Neural cell (in vitro differentiated cells): ENCODE measurements at regions not wholly inside any gene's neighbourhood (a gene's known extent, or its start where the extent isn't known, plus 50 kb on each side); places are given as distances from the start of the nearest gene placed in this dataset.

Source experiments
- H2AFZ ChIP-seq: fragments of 200-600, 300-800 bp; sonication (generic), shearing (Covaris generic); 2 replicates; pipeline ENCODE4 v1.6.0; 2014; ENCODE audit warnings: low read depth, mild to moderate bottlenecking, antibody characterized with exemption, low read length, moderate library complexity
- H3F3A ChIP-seq: fragments of 200-600 bp; shearing (Covaris generic); 2 replicates; pipeline ENCODE4 v1.6.1; 2016; ENCODE audit warnings: mild to moderate bottlenecking, moderate library complexity, mixed read lengths, antibody characterized with exemption, low read length; ENCODE audit not compliant: insufficient read depth, poor library complexity, severe bottlenecking
- H3K27ac ChIP-seq: fragments of 200-600, 300-800 bp; sonication (generic), shearing (Covaris generic); 2 replicates; pipeline ENCODE4 v1.5.1; 2014; ENCODE audit warnings: mild to moderate bottlenecking, low read length, moderate library complexity
- H3K27me3 ChIP-seq: fragments of 300-800, 200-600 bp; sonication (generic), shearing (Covaris generic); 2 replicates; pipeline ENCODE4 v1.6.0; 2014; ENCODE audit warnings: mild to moderate bottlenecking, low read depth, low read length, moderate library complexity; ENCODE audit not compliant: insufficient read depth
- H3K36me3 ChIP-seq: fragments of 300-800, 200-600 bp; sonication (generic), shearing (Covaris generic); 2 replicates; pipeline ENCODE4 v1.5.1; 2014; ENCODE audit warnings: mild to moderate bottlenecking, antibody characterized with exemption, low read length, moderate library complexity; ENCODE audit not compliant: insufficient read depth
- H3K4me2 ChIP-seq: fragments of 300-800, 200-600 bp; sonication (generic), shearing (Covaris generic); 2 replicates; pipeline ENCODE4 v1.6.0; 2014; ENCODE audit warnings: mild to moderate bottlenecking, low read length
- H3K4me3 ChIP-seq: fragments of 300-800, 200-600 bp; sonication (generic), shearing (Covaris generic); 2 replicates; pipeline ENCODE4 v1.5.1; 2014; ENCODE audit warnings: mild to moderate bottlenecking, low read length, moderate library complexity
- H3K79me2 ChIP-seq: fragments of 200-600 bp; shearing (Covaris generic); replicated peaks from 2 replicates; pipeline ENCODE4 v1.6.0; 2014; ENCODE audit warnings: mild to moderate bottlenecking, low read length, moderate library complexity; ENCODE audit not compliant: insufficient read depth
- H3K9ac ChIP-seq: fragments of 300-800, 200-600 bp; sonication (generic), shearing (Covaris generic); 2 replicates; pipeline ENCODE4 v1.6.1; 2016; ENCODE audit warnings: mild to moderate bottlenecking, low read length, mixed read lengths
- H3K9me2 ChIP-seq: fragments of 200-600 bp; shearing (Covaris generic); 2 replicates; pipeline ENCODE4 v1.6.1; 2016; ENCODE audit warnings: mild to moderate bottlenecking, low read length, mixed read lengths; ENCODE audit not compliant: insufficient read depth
- H3K9me3 ChIP-seq: fragments of 200-600, 300-800 bp; sonication (generic), shearing (Covaris generic); 2 replicates; pipeline ENCODE4 v1.6.1; 2016; ENCODE audit warnings: mild to moderate bottlenecking, mixed run types, low read length, moderate library complexity, mixed read lengths
- H4K20me1 ChIP-seq: fragments of 200-600 bp; shearing (Covaris generic); 2 replicates; pipeline ENCODE4 v1.6.1; 2016; ENCODE audit warnings: mild to moderate bottlenecking, mixed run types; ENCODE audit not compliant: insufficient read depth
- EP300 ChIP-seq: fragments of 450-650 bp; conservative IDR thresholded peaks from 2 replicates; pipeline ENCODE4 v1.6.1; 2014; ENCODE audit warnings: antibody characterized with exemption, mild to moderate bottlenecking, moderate library complexity; ENCODE audit not compliant: poor library complexity, severe bottlenecking
- EZH2 ChIP-seq: fragments of 200-600, 300-800 bp; shearing (Covaris generic), sonication (generic); IDR thresholded peaks from 2 replicates; pipeline ENCODE4 v1.6.1; 2014; ENCODE audit warnings: antibody characterized with exemption, low read length, borderline replicate concordance, mild to moderate bottlenecking; ENCODE audit not compliant: insufficient read depth, poor library complexity, severe bottlenecking
- MXI1 ChIP-seq: fragments of 450-650 bp; conservative IDR thresholded peaks from 2 replicates; pipeline ENCODE4 v1.6.1; 2014; ENCODE audit warnings: antibody characterized with exemption, mild to moderate bottlenecking; ENCODE audit not compliant: poor library complexity, severe bottlenecking
- POLR2AphosphoS5 ChIP-seq: IDR thresholded peaks from 2 replicates; pipeline ENCODE4 v1.6.1; 2012
- RAD21 ChIP-seq: fragments of 450-650 bp; conservative IDR thresholded peaks from 2 replicates; pipeline ENCODE4 v1.6.1; 2014; ENCODE audit warnings: antibody characterized with exemption, mild to moderate bottlenecking, moderate library complexity
- SMC3 ChIP-seq: fragments of 450-650 bp; conservative IDR thresholded peaks from 2 replicates; pipeline ENCODE4 v1.6.1; 2014; ENCODE audit warnings: antibody characterized with exemption, mild to moderate bottlenecking, moderate library complexity; ENCODE audit not compliant: poor library complexity
- TAF1 ChIP-seq: IDR thresholded peaks from 2 replicates; pipeline ENCODE4 v1.6.1; 2012; ENCODE audit warnings: low read depth
- TF ChIP-seq, protein P1 (sequence below): fragments of 450-650 bp; IDR thresholded peaks from 2 replicates; pipeline ENCODE4 v1.5.1; 2014; ENCODE audit warnings: antibody characterized with exemption, mild to moderate bottlenecking, moderate library complexity; ENCODE audit not compliant: poor library complexity, severe bottlenecking
- TF ChIP-seq, protein P2 (sequence below): IDR thresholded peaks from 2 replicates; pipeline ENCODE4 v1.6.1; 2012; ENCODE audit warnings: borderline replicate concordance

DNA sequence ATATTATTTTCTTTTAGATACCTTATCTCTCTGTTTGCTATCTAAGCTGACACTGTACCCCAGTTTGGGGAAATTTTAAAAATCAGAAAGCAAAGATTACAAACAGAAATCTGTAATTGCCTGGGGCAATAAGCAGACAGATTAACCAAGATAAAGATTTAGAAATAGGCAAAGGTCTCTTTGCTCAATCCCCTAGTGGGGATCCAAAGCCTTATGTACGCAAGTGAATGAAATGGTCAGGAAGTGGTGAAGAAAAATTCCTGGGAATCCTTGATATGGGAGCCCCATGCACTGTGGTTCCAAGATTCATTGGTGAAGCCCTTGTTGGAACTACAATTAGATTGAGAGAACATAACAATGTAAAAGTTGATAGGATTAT is 139.5 kb upstream of the GUCY1A2 start:
- Histone ChIP-seq H3F3A (no peaks in the 10 kb centered on the region), H3K4me2 (no peak overlapping the region), H3K36me3 (no peaks in the 10 kb centered on the region), H3K27me3 (no peaks in the 10 kb centered on the region), H3K27ac (no peak overlapping the region), H2AFZ (no peak overlapping the region), H4K20me1 (no peaks in the 10 kb centered on the region), H3K79me2 (no peaks in the 10 kb centered on the region), H3K4me3 (no peak overlapping the region), H3K9me2 (no peaks in the 10 kb centered on the region), H3K9ac (no peak overlapping the region), H3K9me3 (no peaks in the 10 kb centered on the region)
- TF ChIP-seq TAF1, result no peak
- no peak for TF ChIP-seq POLR2AphosphoS5
- TF ChIP-seq, protein P1, sequence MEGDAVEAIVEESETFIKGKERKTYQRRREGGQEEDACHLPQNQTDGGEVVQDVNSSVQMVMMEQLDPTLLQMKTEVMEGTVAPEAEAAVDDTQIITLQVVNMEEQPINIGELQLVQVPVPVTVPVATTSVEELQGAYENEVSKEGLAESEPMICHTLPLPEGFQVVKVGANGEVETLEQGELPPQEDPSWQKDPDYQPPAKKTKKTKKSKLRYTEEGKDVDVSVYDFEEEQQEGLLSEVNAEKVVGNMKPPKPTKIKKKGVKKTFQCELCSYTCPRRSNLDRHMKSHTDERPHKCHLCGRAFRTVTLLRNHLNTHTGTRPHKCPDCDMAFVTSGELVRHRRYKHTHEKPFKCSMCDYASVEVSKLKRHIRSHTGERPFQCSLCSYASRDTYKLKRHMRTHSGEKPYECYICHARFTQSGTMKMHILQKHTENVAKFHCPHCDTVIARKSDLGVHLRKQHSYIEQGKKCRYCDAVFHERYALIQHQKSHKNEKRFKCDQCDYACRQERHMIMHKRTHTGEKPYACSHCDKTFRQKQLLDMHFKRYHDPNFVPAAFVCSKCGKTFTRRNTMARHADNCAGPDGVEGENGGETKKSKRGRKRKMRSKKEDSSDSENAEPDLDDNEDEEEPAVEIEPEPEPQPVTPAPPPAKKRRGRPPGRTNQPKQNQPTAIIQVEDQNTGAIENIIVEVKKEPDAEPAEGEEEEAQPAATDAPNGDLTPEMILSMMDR, result no peak
- TF ChIP-seq RAD21, result no peak
- TF ChIP-seq, protein P2, sequence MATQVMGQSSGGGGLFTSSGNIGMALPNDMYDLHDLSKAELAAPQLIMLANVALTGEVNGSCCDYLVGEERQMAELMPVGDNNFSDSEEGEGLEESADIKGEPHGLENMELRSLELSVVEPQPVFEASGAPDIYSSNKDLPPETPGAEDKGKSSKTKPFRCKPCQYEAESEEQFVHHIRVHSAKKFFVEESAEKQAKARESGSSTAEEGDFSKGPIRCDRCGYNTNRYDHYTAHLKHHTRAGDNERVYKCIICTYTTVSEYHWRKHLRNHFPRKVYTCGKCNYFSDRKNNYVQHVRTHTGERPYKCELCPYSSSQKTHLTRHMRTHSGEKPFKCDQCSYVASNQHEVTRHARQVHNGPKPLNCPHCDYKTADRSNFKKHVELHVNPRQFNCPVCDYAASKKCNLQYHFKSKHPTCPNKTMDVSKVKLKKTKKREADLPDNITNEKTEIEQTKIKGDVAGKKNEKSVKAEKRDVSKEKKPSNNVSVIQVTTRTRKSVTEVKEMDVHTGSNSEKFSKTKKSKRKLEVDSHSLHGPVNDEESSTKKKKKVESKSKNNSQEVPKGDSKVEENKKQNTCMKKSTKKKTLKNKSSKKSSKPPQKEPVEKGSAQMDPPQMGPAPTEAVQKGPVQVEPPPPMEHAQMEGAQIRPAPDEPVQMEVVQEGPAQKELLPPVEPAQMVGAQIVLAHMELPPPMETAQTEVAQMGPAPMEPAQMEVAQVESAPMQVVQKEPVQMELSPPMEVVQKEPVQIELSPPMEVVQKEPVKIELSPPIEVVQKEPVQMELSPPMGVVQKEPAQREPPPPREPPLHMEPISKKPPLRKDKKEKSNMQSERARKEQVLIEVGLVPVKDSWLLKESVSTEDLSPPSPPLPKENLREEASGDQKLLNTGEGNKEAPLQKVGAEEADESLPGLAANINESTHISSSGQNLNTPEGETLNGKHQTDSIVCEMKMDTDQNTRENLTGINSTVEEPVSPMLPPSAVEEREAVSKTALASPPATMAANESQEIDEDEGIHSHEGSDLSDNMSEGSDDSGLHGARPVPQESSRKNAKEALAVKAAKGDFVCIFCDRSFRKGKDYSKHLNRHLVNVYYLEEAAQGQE, result no peak
- no peak for TF ChIP-seq EP300
- TF ChIP-seq SMC3, result no peak
- no peak for TF ChIP-seq EZH2
- TF ChIP-seq MXI1, result no peak

DNA sequence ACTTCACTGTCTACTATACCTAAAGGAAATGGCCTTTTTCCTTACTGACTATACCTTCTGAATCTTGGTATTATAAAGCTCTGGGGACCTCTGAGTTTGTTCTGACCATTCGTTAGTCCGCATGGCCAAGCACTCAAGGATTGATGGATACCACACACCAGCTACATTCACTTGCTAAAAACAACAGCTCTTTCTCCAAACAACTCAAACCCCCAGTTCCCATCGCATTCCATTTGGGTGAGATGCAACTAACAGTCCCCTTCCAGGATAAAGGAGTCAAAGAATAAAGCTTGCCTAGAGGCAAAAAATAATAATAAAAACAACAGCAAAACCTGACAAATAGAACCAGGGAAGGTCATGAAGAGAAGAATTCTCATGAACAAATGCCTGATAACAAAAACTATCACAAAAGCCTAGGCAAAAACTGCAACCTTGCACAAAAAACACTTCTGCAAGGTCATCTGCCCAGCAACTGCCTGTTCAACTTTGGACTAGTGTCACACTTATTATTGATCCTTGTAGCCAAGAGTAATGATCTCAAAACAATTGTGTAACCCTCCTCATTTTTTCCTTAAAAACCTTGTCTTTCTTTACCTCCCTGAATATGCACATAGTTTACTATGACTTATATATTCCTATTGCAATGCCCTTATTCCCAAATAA is 139.0 kb upstream of the GUCY1A2 start:
- Histone ChIP-seq H3K9me3 (no peaks in the 10 kb centered on the region), H4K20me1 (no peaks in the 10 kb centered on the region), H3K79me2 (no peaks in the 10 kb centered on the region), H3K9ac (no peak overlapping the region), H3K27me3 (no peaks in the 10 kb centered on the region), H3F3A (no peaks in the 10 kb centered on the region), H2AFZ (no peak overlapping the region), H3K27ac (no peak overlapping the region), H3K36me3 (no peaks in the 10 kb centered on the region), H3K4me2 (no peak overlapping the region), H3K4me3 (no peak overlapping the region), H3K9me2 (no peaks in the 10 kb centered on the region)
- TF ChIP-seq, protein P2, result no peak
- TF ChIP-seq TAF1 (no peak), RAD21 (no peak), POLR2AphosphoS5 (no peak), MXI1 (no peak), EZH2 (no peak), SMC3 (no peak), EP300 (no peak)
- TF ChIP-seq, protein P1, result no peak
